ENCODE measurements at regions not wholly inside any gene's neighbourhood (a gene's known extent, or its start where the extent isn't known, plus 50 kb on each side); places are given as distances from the start of the nearest gene placed in this dataset.
"Not testable (repeated sequence)": the region's sequence is repeated elsewhere in the genome, so short reads cannot be mapped to it uniquely, and the experiment has no call there.

GRCh38 chr15:66993090-66993489, 72.3 kb upstream of the SMAD3 start:
- CTCF ChIA-PET, result no interaction called here
- POLR2A ChIA-PET, result no interaction called here
- DNase-seq (ENCODE audit: extremely low spot score), result no peak
- TF ChIP-seq NFRKB (IDR thresholded peaks at IDR 0.05) (no peak), SUZ12 (IDR thresholded peaks at IDR 0.05) (no peak), SP1 (IDR thresholded peaks at IDR 0.05) (no peak), FOXK2 (IDR thresholded peaks at IDR 0.05) (no peak), ZNF384 (IDR thresholded peaks at IDR 0.05) (no peak), ELF4 (IDR thresholded peaks at IDR 0.05) (no peak), CTBP1 (IDR thresholded peaks at IDR 0.05; ENCODE audit: borderline replicate concordance) (no peak)

GRCh38 chr15:66993874-66994696, 71.3 kb upstream of the SMAD3 start:
- CTCF ChIA-PET, result no interaction called here
- TF ChIP-seq SUZ12 (IDR thresholded peaks at IDR 0.05), result no peak
- TF ChIP-seq L3MBTL2 (conservative IDR thresholded peaks at IDR 0.05), result no peak
- TF ChIP-seq BHLHE40 (IDR thresholded peaks at IDR 0.05; ENCODE audit: borderline replicate concordance), result no peak
- no peak for TF ChIP-seq CTBP1 (IDR thresholded peaks at IDR 0.05; ENCODE audit: borderline replicate concordance)
- no peak for TF ChIP-seq TARDBP (IDR thresholded peaks at IDR 0.05)
- no peak for TF ChIP-seq HDGF (IDR thresholded peaks at IDR 0.05; ENCODE audit: borderline replicate concordance)
- TF ChIP-seq ARNT (IDR thresholded peaks at IDR 0.05), result no peak
- TF ChIP-seq SP1 (IDR thresholded peaks at IDR 0.05), result no peak
- DNase-seq (ENCODE audit: extremely low spot score), result no peak
- POLR2A ChIA-PET, result no interaction called here

GRCh38 chr15:66994927-66995656, 70.3 kb upstream of the SMAD3 start:
- ChIA-PET CTCF (no interaction called here), POLR2A (no interaction called here)

GRCh38 chr15:66996094-66996493, 69.3 kb upstream of the SMAD3 start:
- no peak for DNase-seq (ENCODE audit: extremely low spot score)
- ChIA-PET CTCF (no interaction called here), POLR2A (no interaction called here)
- TF ChIP-seq ZNF384 (IDR thresholded peaks at IDR 0.05) (no peak), NFRKB (IDR thresholded peaks at IDR 0.05) (no peak), CTBP1 (IDR thresholded peaks at IDR 0.05; ENCODE audit: borderline replicate concordance) (no peak), FOXM1 (IDR thresholded peaks at IDR 0.05; ENCODE audit: borderline replicate concordance) (no peak), SP1 (IDR thresholded peaks at IDR 0.05) (no peak), TARDBP (IDR thresholded peaks at IDR 0.05) (no peak), PKNOX1 (IDR thresholded peaks at IDR 0.05) (no peak), ARNT (IDR thresholded peaks at IDR 0.05) (no peak), HDGF (IDR thresholded peaks at IDR 0.05; ENCODE audit: borderline replicate concordance) (no peak), ELF4 (IDR thresholded peaks at IDR 0.05) (no peak), LEF1 (IDR thresholded peaks at IDR 0.05; ENCODE audit: borderline replicate concordance) (no peak)

More at GRCh38 chr15:66994927-66995656, 70.3 kb upstream of the SMAD3 start:
- TF ChIP-seq SP1 (IDR thresholded peaks at IDR 0.05) (no peak), ZNF384 (IDR thresholded peaks at IDR 0.05) (no peak), L3MBTL2 (conservative IDR thresholded peaks at IDR 0.05) (no peak), ARNT (IDR thresholded peaks at IDR 0.05) (no peak), LEF1 (IDR thresholded peaks at IDR 0.05; ENCODE audit: borderline replicate concordance) (no peak), TARDBP (IDR thresholded peaks at IDR 0.05) (no peak), FOXA1 (IDR thresholded peaks at IDR 0.05) (no peak), CTBP1 (IDR thresholded peaks at IDR 0.05; ENCODE audit: borderline replicate concordance) (no peak), NFRKB (IDR thresholded peaks at IDR 0.05) (no peak), FOXK2 (IDR thresholded peaks at IDR 0.05) (no peak), HDGF (IDR thresholded peaks at IDR 0.05; ENCODE audit: borderline replicate concordance) (no peak), PKNOX1 (IDR thresholded peaks at IDR 0.05) (no peak), ELF4 (IDR thresholded peaks at IDR 0.05) (no peak), BHLHE40 (IDR thresholded peaks at IDR 0.05; ENCODE audit: borderline replicate concordance) (no peak), SUZ12 (IDR thresholded peaks at IDR 0.05) (no peak), FOXM1 (IDR thresholded peaks at IDR 0.05; ENCODE audit: borderline replicate concordance) (no peak)
- no peak for DNase-seq (ENCODE audit: extremely low spot score)

- DNase-seq (ENCODE audit: extremely low spot score), result no peak
- CTCF ChIA-PET, result no interaction called here
- TF ChIP-seq NFRKB (IDR thresholded peaks at IDR 0.05) (no peak), L3MBTL2 (conservative IDR thresholded peaks at IDR 0.05) (no peak), FOXK2 (IDR thresholded peaks at IDR 0.05) (no peak), SUZ12 (IDR thresholded peaks at IDR 0.05) (no peak), FOXA1 (IDR thresholded peaks at IDR 0.05) (no peak), LEF1 (IDR thresholded peaks at IDR 0.05; ENCODE audit: borderline replicate concordance) (no peak), ARNT (IDR thresholded peaks at IDR 0.05) (no peak)
- POLR2A ChIA-PET, result no interaction called here
These were observed 68.2 kb upstream of the SMAD3 start for GRCh38 chr15:66997212-66997611.

GRCh38 chr15:66998234-66998633, 67.2 kb upstream of the SMAD3 start:
- DNase-seq (ENCODE audit: extremely low spot score); CTCF ChIA-PET; POLR2A ChIA-PET: not testable (repeated sequence)
